ENCODE measurements at regions not wholly inside any gene's neighbourhood (a gene's known extent, or its start where the extent isn't known, plus 50 kb on each side); places are given as distances from the start of the nearest gene placed in this dataset.
"Not testable (repeated sequence)": the region's sequence is repeated elsewhere in the genome, so short reads cannot be mapped to it uniquely, and the experiment has no call there.

- FAIRE-seq = not testable (repeated sequence)
These were observed 134.3 kb upstream of the RUNX1 start for GRCh38 chr21:35183389-35183788.

GRCh38 chr21:35179990-35180540 is 131.0 kb upstream of the RUNX1 start:
- FAIRE-seq = no peak

GRCh38 chr21:35178827-35179226 is 129.7 kb upstream of the RUNX1 start:
- FAIRE-seq = no peak

GRCh38 chr21:35178098-35178497 is 129.0 kb upstream of the RUNX1 start:
- FAIRE-seq = no peak

GRCh38 chr21:35172231-35172630 is 123.1 kb upstream of the RUNX1 start:
- FAIRE-seq = no peak

- FAIRE-seq = no peak
These were observed 122.3 kb upstream of the RUNX1 start for GRCh38 chr21:35171385-35171784.

GRCh38 chr21:35170818-35171217 is 121.7 kb upstream of the RUNX1 start:
- FAIRE-seq = no peak

- no peak for FAIRE-seq
These were observed 121.1 kb upstream of the RUNX1 start for GRCh38 chr21:35170244-35170643.

GRCh38 chr21:35169574-35169973 is 120.5 kb upstream of the RUNX1 start:
- FAIRE-seq = no peak

- FAIRE-seq = no peak
These were observed 119.6 kb upstream of the RUNX1 start for GRCh38 chr21:35168735-35169134.

GRCh38 chr21:35164971-35165483 is 115.9 kb upstream of the RUNX1 start:
- no peak for FAIRE-seq

- no peak for FAIRE-seq
These were observed 115.3 kb upstream of the RUNX1 start for GRCh38 chr21:35164380-35164779.

GRCh38 chr21:35163411-35163810 is 114.3 kb upstream of the RUNX1 start:
- no peak for FAIRE-seq

GRCh38 chr21:35162831-35163230 is 113.7 kb upstream of the RUNX1 start:
- FAIRE-seq = no peak

GRCh38 chr21:35159881-35160280 is 110.8 kb upstream of the RUNX1 start:
- no peak for FAIRE-seq

- FAIRE-seq = not testable (repeated sequence)
These were observed 108.3 kb upstream of the RUNX1 start for GRCh38 chr21:35157374-35157773.

- no peak for FAIRE-seq
These were observed 107.5 kb upstream of the RUNX1 start for GRCh38 chr21:35156293-35157278.

- FAIRE-seq = no peak
These were observed 105.7 kb upstream of the RUNX1 start for GRCh38 chr21:35154788-35155187.

GRCh38 chr21:35153671-35154070 is 104.6 kb upstream of the RUNX1 start:
- FAIRE-seq = no peak

- no peak for FAIRE-seq
These were observed 101.6 kb upstream of the RUNX1 start for GRCh38 chr21:35150562-35151226.

GRCh38 chr21:35149698-35150097 is 100.6 kb upstream of the RUNX1 start:
- no peak for FAIRE-seq

- no peak for FAIRE-seq
These were observed 98.3 kb upstream of the RUNX1 start for GRCh38 chr21:35147439-35147838.

GRCh38 chr21:35145626-35146233 is 96.6 kb upstream of the RUNX1 start:
- no peak for FAIRE-seq
